ENCODE measurements at regions not wholly inside any gene's neighbourhood (a gene's known extent, or its start where the extent isn't known, plus 50 kb on each side); places are given as distances from the start of the nearest gene placed in this dataset.

GRCh38 chr13:74794582-74794981, 660.4 kb upstream of the KLF12 start:
- TF ChIP-seq ATF3 (IDR thresholded peaks at IDR 0.05; ENCODE audit: borderline replicate concordance, extremely low read depth, low read depth, low read length) (no peak), CTCF (IDR thresholded peaks at IDR 0.05 in 2 of 3, conservative IDR thresholded peaks at IDR 0.05 in 1 of 3; ENCODE audit: control insufficient read depth in 2 of 3, extremely low read depth in 1 of 3, insufficient read depth in 1 of 3, low read depth in 3 of 3, low read length in 3 of 3) (no peak), POLR2A (IDR thresholded peaks at IDR 0.05; ENCODE audit: low read depth, low read length) (no peak)
